Adrenal gland (tissue), 5 donors: ENCODE measurements at regions not wholly inside any gene's neighbourhood (a gene's known extent, or its start where the extent isn't known, plus 50 kb on each side); places are given as distances from the start of the nearest gene placed in this dataset.

ENCODE experiments used
- POLR2A ChIP-seq, 2 donors: fragments of 450-650 bp; IDR thresholded peaks; one replicate each; pipeline ENCODE4 v1.6.1; 2017; ENCODE audit warnings: antibody characterized with exemption in 2 of 2, mild to moderate bottlenecking in 2 of 2, moderate library complexity in 1 of 2
- TF ChIP-seq, protein P1 (sequence below), 6 experiments: fragments of 450-650 bp in 4 of 6; fragments of 200-600 bp in 2 of 6; sonication (generic) in 1 of 6; IDR thresholded peaks; 1 replicate in 5 of 6; 2 replicates in 1 of 6; pipeline versions ENCODE4 v1.5.1 to v1.8.0; 2016 to 2021; ENCODE audit warnings: antibody characterized with exemption in 6 of 6, mild to moderate bottlenecking in 2 of 6, moderate library complexity in 1 of 6
- donor health status: DM: no; HTN: no; CAD: no.

DNA sequence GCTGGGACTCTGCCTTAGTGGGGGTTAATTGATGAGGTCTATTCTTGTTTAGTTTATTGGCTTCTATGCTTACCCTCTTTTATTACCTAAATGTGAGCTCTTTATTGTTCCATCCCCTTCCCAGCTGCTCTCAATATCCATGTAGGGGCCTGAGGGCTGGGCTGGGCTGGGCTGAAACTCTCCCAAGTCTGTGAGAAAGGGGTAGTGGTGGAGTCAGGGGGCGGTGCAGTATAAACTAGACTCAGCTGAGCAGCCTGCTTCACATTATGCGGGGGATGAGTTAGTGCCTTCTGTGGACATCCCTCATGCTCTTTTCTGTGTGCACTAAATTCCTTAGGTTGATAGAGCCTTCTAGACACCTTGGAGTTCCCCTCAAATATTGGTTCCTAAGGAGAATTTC, 451.8 kb upstream of the PTGER4 start:
- TF ChIP-seq, protein P1, sequence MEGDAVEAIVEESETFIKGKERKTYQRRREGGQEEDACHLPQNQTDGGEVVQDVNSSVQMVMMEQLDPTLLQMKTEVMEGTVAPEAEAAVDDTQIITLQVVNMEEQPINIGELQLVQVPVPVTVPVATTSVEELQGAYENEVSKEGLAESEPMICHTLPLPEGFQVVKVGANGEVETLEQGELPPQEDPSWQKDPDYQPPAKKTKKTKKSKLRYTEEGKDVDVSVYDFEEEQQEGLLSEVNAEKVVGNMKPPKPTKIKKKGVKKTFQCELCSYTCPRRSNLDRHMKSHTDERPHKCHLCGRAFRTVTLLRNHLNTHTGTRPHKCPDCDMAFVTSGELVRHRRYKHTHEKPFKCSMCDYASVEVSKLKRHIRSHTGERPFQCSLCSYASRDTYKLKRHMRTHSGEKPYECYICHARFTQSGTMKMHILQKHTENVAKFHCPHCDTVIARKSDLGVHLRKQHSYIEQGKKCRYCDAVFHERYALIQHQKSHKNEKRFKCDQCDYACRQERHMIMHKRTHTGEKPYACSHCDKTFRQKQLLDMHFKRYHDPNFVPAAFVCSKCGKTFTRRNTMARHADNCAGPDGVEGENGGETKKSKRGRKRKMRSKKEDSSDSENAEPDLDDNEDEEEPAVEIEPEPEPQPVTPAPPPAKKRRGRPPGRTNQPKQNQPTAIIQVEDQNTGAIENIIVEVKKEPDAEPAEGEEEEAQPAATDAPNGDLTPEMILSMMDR (IDR thresholded peaks at IDR 0.05) = no peak
- no peak for TF ChIP-seq POLR2A (IDR thresholded peaks at IDR 0.05)
